ENCODE measurements at regions not wholly inside any gene's neighbourhood (a gene's known extent, or its start where the extent isn't known, plus 50 kb on each side); places are given as distances from the start of the nearest gene placed in this dataset.

DNA sequence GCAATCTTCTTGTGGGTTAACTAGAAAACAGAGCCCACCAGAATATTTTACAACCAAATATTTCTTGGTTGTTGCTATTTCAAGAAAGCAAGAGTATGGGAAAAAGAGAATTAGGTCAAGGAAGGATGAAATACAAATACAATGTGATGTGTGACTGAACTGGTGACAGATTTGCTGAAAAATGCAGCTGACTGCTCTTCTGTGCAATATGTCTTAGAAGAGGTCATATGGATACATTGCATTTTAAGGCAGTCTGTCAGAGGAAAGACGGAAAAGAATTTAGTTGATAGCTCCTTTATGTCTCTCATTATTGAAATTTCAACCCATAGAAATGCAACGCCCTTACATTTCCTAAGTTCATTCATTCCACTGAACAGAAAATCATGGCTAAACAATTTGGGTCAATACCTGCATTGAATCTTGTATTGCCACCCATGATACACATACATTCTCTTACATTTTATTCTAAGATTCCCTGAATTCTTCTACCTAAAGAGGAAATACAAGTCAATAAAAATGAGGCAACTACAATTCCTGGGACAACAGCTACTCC lies 423.1 kb downstream of the ADAM29 start:
- 78% methylated on average over 2 of the region's 2 CpGs for WGBS (ENCODE audit: insufficient coverage)
- DNase-seq: no peak
- Mint-ChIP-seq H3K36me3 (peaks cover 16% of the 10 kb centered on the region), H3K27ac (no peak overlapping the region), H3K9me3 (peaks cover 11 to 17% of the 10 kb centered on the region in 2 donors), H3K4me1 (no peaks in the 10 kb centered on the region), H3K27me3 (ENCODE audit: low read depth in 2 of 2) (no peaks in the 10 kb centered on the region), H3K4me3 (no peak overlapping the region)
- H3K9me3 ChIP-seq (ENCODE audit: control insufficient read depth, insufficient read depth, low read length): peaks cover 2% of the 10 kb centered on the region
- H3K27ac ChIP-seq (ENCODE audit: low read length): no peak overlapping the region
- H3K36me3 ChIP-seq (ENCODE audit: control insufficient read depth, insufficient read depth, low read length): no peaks in the 10 kb centered on the region
- no peaks in the 10 kb centered on the region for H3K27me3 ChIP-seq (ENCODE audit: control insufficient read depth, insufficient read depth, low read length)
- TF ChIP-seq, protein P1, sequence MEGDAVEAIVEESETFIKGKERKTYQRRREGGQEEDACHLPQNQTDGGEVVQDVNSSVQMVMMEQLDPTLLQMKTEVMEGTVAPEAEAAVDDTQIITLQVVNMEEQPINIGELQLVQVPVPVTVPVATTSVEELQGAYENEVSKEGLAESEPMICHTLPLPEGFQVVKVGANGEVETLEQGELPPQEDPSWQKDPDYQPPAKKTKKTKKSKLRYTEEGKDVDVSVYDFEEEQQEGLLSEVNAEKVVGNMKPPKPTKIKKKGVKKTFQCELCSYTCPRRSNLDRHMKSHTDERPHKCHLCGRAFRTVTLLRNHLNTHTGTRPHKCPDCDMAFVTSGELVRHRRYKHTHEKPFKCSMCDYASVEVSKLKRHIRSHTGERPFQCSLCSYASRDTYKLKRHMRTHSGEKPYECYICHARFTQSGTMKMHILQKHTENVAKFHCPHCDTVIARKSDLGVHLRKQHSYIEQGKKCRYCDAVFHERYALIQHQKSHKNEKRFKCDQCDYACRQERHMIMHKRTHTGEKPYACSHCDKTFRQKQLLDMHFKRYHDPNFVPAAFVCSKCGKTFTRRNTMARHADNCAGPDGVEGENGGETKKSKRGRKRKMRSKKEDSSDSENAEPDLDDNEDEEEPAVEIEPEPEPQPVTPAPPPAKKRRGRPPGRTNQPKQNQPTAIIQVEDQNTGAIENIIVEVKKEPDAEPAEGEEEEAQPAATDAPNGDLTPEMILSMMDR (IDR thresholded peaks at IDR 0.05): no peak
- no peak for ATAC-seq
- H3K4me3 ChIP-seq (ENCODE audit: low read length): no peak overlapping the region
- H3K4me1 ChIP-seq (ENCODE audit: control insufficient read depth, insufficient read depth, low read length): no peaks in the 10 kb centered on the region
- intact Hi-C loops (cut with micrococcal nuclease): no loop called here

DNA sequence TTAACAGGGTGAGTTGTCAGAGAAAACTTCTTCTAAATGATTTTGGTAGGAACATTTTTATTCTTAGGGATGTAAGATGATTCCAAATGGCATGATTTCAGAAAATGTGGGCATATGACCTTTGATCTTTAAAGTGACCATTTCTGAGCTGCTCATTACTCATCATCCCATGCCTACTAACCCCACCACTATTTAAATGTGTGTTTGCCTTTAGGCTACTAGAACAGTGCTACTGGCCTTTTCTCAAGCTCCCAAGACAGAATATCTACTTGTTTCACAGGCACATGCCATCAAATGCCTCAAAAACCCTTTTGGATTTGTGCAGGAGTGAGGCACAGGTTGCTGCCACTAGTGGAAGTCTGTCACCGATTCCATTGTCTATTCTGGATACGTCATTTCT lies 428.2 kb downstream of the ADAM29 start:
- H3K27ac ChIP-seq (ENCODE audit: low read length): no peak overlapping the region
- Mint-ChIP-seq H3K9me3 (peaks cover 16 to 18% of the 10 kb centered on the region in 2 donors), H3K27me3 (ENCODE audit: low read depth in 2 of 2) (no peaks in the 10 kb centered on the region), H3K27ac (no peak overlapping the region), H3K4me3 (no peak overlapping the region), H3K36me3 (peaks cover 9% of the 10 kb centered on the region), H3K4me1 (no peaks in the 10 kb centered on the region)
- peaks cover 2% of the 10 kb centered on the region for H3K9me3 ChIP-seq (ENCODE audit: control insufficient read depth, insufficient read depth, low read length)
- intact Hi-C loops (cut with micrococcal nuclease): no loop called here
- WGBS (ENCODE audit: insufficient coverage): 100% methylated on average over 1 of the region's 2 CpGs
- no peaks in the 10 kb centered on the region for H3K27me3 ChIP-seq (ENCODE audit: control insufficient read depth, insufficient read depth, low read length)
- TF ChIP-seq, protein P1 (IDR thresholded peaks at IDR 0.05): no peak
- DNase-seq: no peak
- no peak overlapping the region for H3K4me3 ChIP-seq (ENCODE audit: low read length)
- ATAC-seq: no peak
- H3K4me1 ChIP-seq (ENCODE audit: control insufficient read depth, insufficient read depth, low read length): no peaks in the 10 kb centered on the region
- H3K36me3 ChIP-seq (ENCODE audit: control insufficient read depth, insufficient read depth, low read length): no peaks in the 10 kb centered on the region

DNA sequence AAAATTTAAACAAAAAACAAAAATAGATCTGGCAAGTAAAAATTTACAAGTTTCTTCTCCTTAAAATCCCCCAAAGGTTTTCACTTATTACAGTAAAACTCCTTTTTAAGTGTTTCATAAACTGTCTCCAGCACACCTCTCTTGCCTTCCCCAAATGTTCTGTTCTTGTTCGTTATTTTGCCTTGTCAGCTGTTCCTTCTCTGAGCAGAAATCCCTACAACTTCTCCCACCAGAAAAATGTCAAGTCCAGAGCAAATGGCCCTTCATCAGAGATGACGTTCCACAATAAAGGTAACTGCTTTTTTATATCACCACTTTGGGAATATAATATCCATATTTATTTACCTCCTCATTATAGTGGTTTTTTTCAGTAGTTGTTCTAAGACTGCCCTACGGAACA lies 432.1 kb downstream of the ADAM29 start:
- TF ChIP-seq, protein P1 (IDR thresholded peaks at IDR 0.05): no peak

DNA sequence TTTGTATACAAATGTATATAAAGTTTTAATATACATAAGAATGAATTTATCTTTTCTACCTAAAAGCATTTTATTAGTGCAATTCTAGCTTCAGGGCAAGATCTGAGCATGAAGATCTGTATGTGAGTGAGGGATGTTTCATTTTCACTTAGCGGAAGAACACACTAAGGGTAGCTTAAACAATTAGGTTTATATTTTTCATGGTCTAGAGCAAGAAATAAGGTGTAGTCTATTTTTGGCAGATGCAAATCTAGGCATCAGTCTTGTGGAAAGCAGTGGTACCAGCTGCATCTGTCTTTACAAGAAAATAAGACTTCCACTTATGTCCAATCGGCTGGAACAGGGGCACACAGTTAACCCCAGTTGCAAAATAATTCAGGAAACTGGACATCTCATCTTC lies 433.3 kb downstream of the ADAM29 start:
- no peak for DNase-seq
- Histone ChIP-seq H3K27me3 (ENCODE audit: control insufficient read depth, insufficient read depth, low read length) (no peaks in the 10 kb centered on the region), H3K4me3 (ENCODE audit: low read length) (no peak overlapping the region), H3K4me1 (ENCODE audit: control insufficient read depth, insufficient read depth, low read length) (no peaks in the 10 kb centered on the region), H3K9me3 (ENCODE audit: control insufficient read depth, insufficient read depth, low read length) (no peaks in the 10 kb centered on the region), H3K27ac (ENCODE audit: low read length) (no peak overlapping the region), H3K36me3 (ENCODE audit: control insufficient read depth, insufficient read depth, low read length) (no peaks in the 10 kb centered on the region)
- no peaks in the 10 kb centered on the region for H3K27me3 Mint-ChIP-seq (ENCODE audit: low read depth in 2 of 2)
- peaks cover 13 to 24% of the 10 kb centered on the region in 2 donors for H3K9me3 Mint-ChIP-seq
- no peak overlapping the region for H3K27ac Mint-ChIP-seq
- no peaks in the 10 kb centered on the region for H3K4me1 Mint-ChIP-seq
- peaks cover 13% of the 10 kb centered on the region for H3K36me3 Mint-ChIP-seq
- TF ChIP-seq, protein P1 (IDR thresholded peaks at IDR 0.05): no peak
- WGBS (ENCODE audit: insufficient coverage): 100% methylated on average over 1 of the region's 2 CpGs
- no peak overlapping the region for H3K4me3 Mint-ChIP-seq
- intact Hi-C loops (cut with micrococcal nuclease): no loop called here
- ATAC-seq: no peak

More for the DNA sequence above, 432.1 kb downstream of the ADAM29 start:
- Mint-ChIP-seq H3K9me3 (peaks cover 13 to 25% of the 10 kb centered on the region in 2 donors), H3K36me3 (peaks cover 13% of the 10 kb centered on the region), H3K4me1 (no peaks in the 10 kb centered on the region), H3K27ac (no peak overlapping the region), H3K27me3 (ENCODE audit: low read depth in 2 of 2) (no peaks in the 10 kb centered on the region), H3K4me3 (no peak overlapping the region)
- no peak overlapping the region for H3K27ac ChIP-seq (ENCODE audit: low read length)
- DNase-seq: no peak
- no peak for ATAC-seq
- WGBS (ENCODE audit: insufficient coverage): 70% methylated on average over 1 of the region's 3 CpGs
- no peaks in the 10 kb centered on the region for H3K9me3 ChIP-seq (ENCODE audit: control insufficient read depth, insufficient read depth, low read length)
- intact Hi-C loops (cut with micrococcal nuclease): no loop called here
- no peaks in the 10 kb centered on the region for H3K36me3 ChIP-seq (ENCODE audit: control insufficient read depth, insufficient read depth, low read length)
- no peaks in the 10 kb centered on the region for H3K27me3 ChIP-seq (ENCODE audit: control insufficient read depth, insufficient read depth, low read length)
- H3K4me3 ChIP-seq (ENCODE audit: low read length): no peak overlapping the region
- H3K4me1 ChIP-seq (ENCODE audit: control insufficient read depth, insufficient read depth, low read length): no peaks in the 10 kb centered on the region

All from natural killer cell (primary cell).